CD14-positive monocyte (primary cell): ENCODE measurements at regions not wholly inside any gene's neighbourhood (a gene's known extent, or its start where the extent isn't known, plus 50 kb on each side); places are given as distances from the start of the nearest gene placed in this dataset.

Source experiments
- DNase-seq, 3 donors: peaks; one replicate each; pipeline ENCODE4 v3.0.0-alpha.2; 2011 to 2022
- H2AFZ ChIP-seq: 2 replicates; pipeline ENCODE4 v1.6.0; 2012; ENCODE audit warnings: mild to moderate bottlenecking, low read depth, low read length, inconsistent platforms; ENCODE audit not compliant: insufficient read depth, poor library complexity, severe bottlenecking
- H3K27ac ChIP-seq, 2 donors: 1 replicate in 1 of 2; 2 replicates in 1 of 2; pipeline ENCODE4 v1.5.1; 2012 to 2013; ENCODE audit warnings: low read length in 2 of 2, control low read depth in 1 of 2, inconsistent platforms in 1 of 2, low read depth in 1 of 2, mild to moderate bottlenecking in 1 of 2
- H3K27me3 ChIP-seq, 2 donors: one replicate each; pipeline versions ENCODE4 v1.6.0 to v1.6.1; 2011 to 2013; ENCODE audit warnings: low read length in 2 of 2; ENCODE audit not compliant: control insufficient read depth in 2 of 2, insufficient read depth in 2 of 2
- H3K36me3 ChIP-seq, 2 donors: replicated peaks in 1 of 2; 1 replicate in 1 of 2; 2 replicates in 1 of 2; pipeline versions ENCODE4 v1.5.1 to v1.6.1; 2012 to 2013; ENCODE audit warnings: low read length in 2 of 2, control low read depth in 1 of 2, inconsistent platforms in 1 of 2, mild to moderate bottlenecking in 1 of 2; ENCODE audit not compliant: insufficient read depth in 2 of 2, control insufficient read depth in 1 of 2
- H3K4me1 ChIP-seq, 2 donors: 1 replicate in 1 of 2; 2 replicates in 1 of 2; pipeline versions ENCODE4 v1.5.1 to v1.6.1; 2012 to 2013; ENCODE audit warnings: low read length in 2 of 2, control low read depth in 1 of 2, inconsistent platforms in 1 of 2, mild to moderate bottlenecking in 1 of 2, moderate library complexity in 1 of 2; ENCODE audit not compliant: insufficient read depth in 2 of 2, control insufficient read depth in 1 of 2
- H3K4me2 ChIP-seq: replicated peaks from 2 replicates; pipeline ENCODE3; 2012; ENCODE audit warnings: low read length, moderate library complexity, mild to moderate bottlenecking; ENCODE audit not compliant: poor library complexity, severe bottlenecking; ENCODE audit errors: extremely low read depth
- H3K4me3 ChIP-seq, 3 experiments: fragments of 200-600 bp in 1 of 3; sonication (generic) in 1 of 3; replicated peaks in 1 of 3; 1 replicate in 2 of 3; 2 replicates in 1 of 3; pipeline ENCODE4 v1.5.1; 2011 to 2013; ENCODE audit warnings: low read length in 3 of 3, mild to moderate bottlenecking in 3 of 3, control low read depth in 2 of 3, low read depth in 2 of 3, inconsistent platforms in 1 of 3, moderate library complexity in 1 of 3
- H3K79me2 ChIP-seq: 2 replicates; pipeline ENCODE4 v1.6.0; 2012; ENCODE audit warnings: mild to moderate bottlenecking, control low read depth, inconsistent platforms, low read length, moderate library complexity; ENCODE audit not compliant: insufficient read depth
- H3K9ac ChIP-seq: 2 replicates; pipeline ENCODE4 v1.6.0; 2017; ENCODE audit warnings: low read length, mild to moderate bottlenecking; ENCODE audit not compliant: insufficient read depth, poor library complexity, severe bottlenecking
- H3K9me3 ChIP-seq, 2 donors: replicated peaks in 1 of 2; 1 replicate in 1 of 2; 2 replicates in 1 of 2; pipeline versions ENCODE4 v1.5.1 to v1.6.1; 2012 to 2013; ENCODE audit warnings: low read length in 2 of 2, control low read depth in 1 of 2; ENCODE audit not compliant: control insufficient read depth in 1 of 2, insufficient read depth in 1 of 2
- H4K20me1 ChIP-seq: 2 replicates; pipeline ENCODE4 v1.6.0; 2012; ENCODE audit warnings: mild to moderate bottlenecking, low read length, control low read depth, moderate library complexity; ENCODE audit not compliant: insufficient read depth
- H3K27ac Mint-ChIP-seq, 7 donors: one replicate each; pipeline ENCODE4 v1.8.0; 2020; ENCODE audit warnings: mild to moderate bottlenecking in 7 of 7, mixed read lengths in 7 of 7, moderate library complexity in 6 of 7, inconsistent platforms in 2 of 7
- H3K27me3 Mint-ChIP-seq, 3 donors: one replicate each; pipeline ENCODE4 v1.8.0; 2021 to 2022; ENCODE audit warnings: low read depth in 3 of 3, mild to moderate bottlenecking in 3 of 3, mixed read lengths in 3 of 3, moderate library complexity in 3 of 3, inconsistent platforms in 1 of 3
- H3K36me3 Mint-ChIP-seq, 2 donors: one replicate each; pipeline ENCODE4 v1.8.0; 2020; ENCODE audit warnings: mixed read lengths in 2 of 2, inconsistent platforms in 1 of 2, mild to moderate bottlenecking in 1 of 2
- H3K4me1 Mint-ChIP-seq: one replicate; pipeline ENCODE4 v1.8.0; 2020; ENCODE audit warnings: mild to moderate bottlenecking, mixed read lengths
- H3K4me3 Mint-ChIP-seq, 2 donors: one replicate each; pipeline ENCODE4 v1.8.0; 2020; ENCODE audit warnings: mild to moderate bottlenecking in 2 of 2, mixed read lengths in 2 of 2, moderate library complexity in 1 of 2
- H3K9me3 Mint-ChIP-seq, 7 donors: one replicate each; pipeline ENCODE4 v1.8.0; 2020 to 2022; ENCODE audit warnings: mixed read lengths in 7 of 7, mild to moderate bottlenecking in 6 of 7, moderate library complexity in 6 of 7, inconsistent platforms in 2 of 7
- CTCF ChIP-seq: fragments of 200-600 bp; IDR thresholded peaks from one replicate; pipeline ENCODE4 v1.8.0; 2022; ENCODE audit warnings: antibody characterized with exemption, mild to moderate bottlenecking
- WGBS: methylation state at CpG from one replicate; pipeline ENCODE4 v1.1.5; 2013; ENCODE audit warnings: missing lambda C conversion rate; ENCODE audit not compliant: insufficient coverage; 5-methylcytosine and 5-hydroxymethylcytosine counted together
- intact Hi-C, 2 donors: fragments of 100-400 bp; cut with micrococcal nuclease; formaldehyde crosslinking; loops; one replicate each; pipeline versions ENCODE4 v1.15.0 to v1.15.1; 2023

GRCh38 chr11:79937676-79938334, 497.0 kb upstream of the TENM4 start:
- no peak overlapping the region for H3K27ac Mint-ChIP-seq
- no peaks in the 10 kb centered on the region for H3K36me3 Mint-ChIP-seq
- no peaks in the 10 kb centered on the region for H3K4me1 ChIP-seq
- peaks cover 0 to 9% (median 0%) of the 10 kb centered on the region in 7 donors for H3K9me3 Mint-ChIP-seq
- H3K27me3 Mint-ChIP-seq: no peaks in the 10 kb centered on the region
- no peak overlapping the region for H2AFZ ChIP-seq
- DNase-seq: no peak
- H3K79me2 ChIP-seq: no peaks in the 10 kb centered on the region
- WGBS: no CpG with 5 or more reads among the region's 3 CpGs
- no peak overlapping the region for H3K27ac ChIP-seq
- H3K36me3 ChIP-seq: no peaks in the 10 kb centered on the region
- no peak overlapping the region for H3K4me3 Mint-ChIP-seq
- H3K27me3 ChIP-seq: no peaks in the 10 kb centered on the region
- H3K4me2 ChIP-seq: no peak overlapping the region
- no peaks in the 10 kb centered on the region for H4K20me1 ChIP-seq
- intact Hi-C loops: no loop called here
- no peaks in the 10 kb centered on the region for H3K4me1 Mint-ChIP-seq
- H3K9me3 ChIP-seq: no peaks in the 10 kb centered on the region
- no peak overlapping the region for H3K4me3 ChIP-seq
- H3K9ac ChIP-seq: no peak overlapping the region
- no peak for TF ChIP-seq CTCF

- H3K4me3 ChIP-seq: no peak overlapping the region
- Mint-ChIP-seq H3K4me1 (no peaks in the 10 kb centered on the region), H3K27ac (no peak overlapping the region), H3K4me3 (no peak overlapping the region), H3K27me3 (no peaks in the 10 kb centered on the region), H3K36me3 (no peaks in the 10 kb centered on the region), H3K9me3 (peaks cover 0 to 13% (median 0%) of the 10 kb centered on the region in 7 donors)
- intact Hi-C loops: no loop called here
- H3K4me2 ChIP-seq: no peak overlapping the region
- no peak overlapping the region for H3K9ac ChIP-seq
- no peaks in the 10 kb centered on the region for H3K4me1 ChIP-seq
- no peak overlapping the region for H2AFZ ChIP-seq
- H3K27me3 ChIP-seq: no peaks in the 10 kb centered on the region
- no peak for TF ChIP-seq CTCF
- no peak overlapping the region for H3K27ac ChIP-seq
- DNase-seq: no peak
- no peaks in the 10 kb centered on the region for H4K20me1 ChIP-seq
- WGBS: 83% methylated on average over 1 of the region's 1 CpG
- H3K79me2 ChIP-seq: no peaks in the 10 kb centered on the region
- H3K36me3 ChIP-seq: no peaks in the 10 kb centered on the region
- no peaks in the 10 kb centered on the region for H3K9me3 ChIP-seq
These were observed 491.8 kb upstream of the TENM4 start for GRCh38 chr11:79932612-79933011.
